HUES64 (cell line): ENCODE measurements at regions not wholly inside any gene's neighbourhood (a gene's known extent, or its start where the extent isn't known, plus 50 kb on each side); places are given as distances from the start of the nearest gene placed in this dataset.
"Not testable (repeated sequence)": the region's sequence is repeated elsewhere in the genome, so short reads cannot be mapped to it uniquely, and the experiment has no call there.

Experiments used
- H3K27ac ChIP-seq: 2 replicates; pipeline ENCODE4 v1.7.0; 2013; ENCODE audit warnings: low read depth, low read length, inconsistent platforms
- H3K27me3 ChIP-seq: 2 replicates; pipeline ENCODE4 v1.6.1; 2013; ENCODE audit warnings: mild to moderate bottlenecking, low read length; ENCODE audit not compliant: insufficient read depth
- H3K36me3 ChIP-seq: 2 replicates; pipeline ENCODE4 v1.6.1; 2013; ENCODE audit warnings: mild to moderate bottlenecking, low read length; ENCODE audit not compliant: insufficient read depth
- H3K4me1 ChIP-seq: 2 replicates; pipeline ENCODE4 v1.6.1; 2013; ENCODE audit warnings: mild to moderate bottlenecking, low read length, moderate library complexity; ENCODE audit not compliant: insufficient read depth
- H3K4me3 ChIP-seq: 2 replicates; pipeline ENCODE4 v1.5.1; 2013; ENCODE audit warnings: mild to moderate bottlenecking, low read length, moderate library complexity
- H3K9ac ChIP-seq: 2 replicates; pipeline ENCODE4 v1.6.1; 2013; ENCODE audit warnings: mild to moderate bottlenecking, low read depth, low read length
- H3K9me3 ChIP-seq: 2 replicates; pipeline ENCODE4 v1.6.1; 2013; ENCODE audit warnings: low read depth, low read length; ENCODE audit not compliant: insufficient read depth
- WGBS: fragments of 150-250, 120-280 bp; methylation state at CpG from one replicate; pipeline ENCODE4 v1.1.7; 2013; ENCODE audit warnings: missing lambda C conversion rate; 5-methylcytosine and 5-hydroxymethylcytosine counted together

- WGBS, result no CpG with 5 or more reads among the region's 2 CpGs
- H3K27me3 ChIP-seq, H3K9me3 ChIP-seq, H3K27ac ChIP-seq, H3K4me1 ChIP-seq, H3K4me3 ChIP-seq, H3K36me3 ChIP-seq, H3K9ac ChIP-seq: not testable (repeated sequence)
These were observed 56.2 kb upstream of the TFPI start for GRCh38 chr2:187610450-187610849.

DNA sequence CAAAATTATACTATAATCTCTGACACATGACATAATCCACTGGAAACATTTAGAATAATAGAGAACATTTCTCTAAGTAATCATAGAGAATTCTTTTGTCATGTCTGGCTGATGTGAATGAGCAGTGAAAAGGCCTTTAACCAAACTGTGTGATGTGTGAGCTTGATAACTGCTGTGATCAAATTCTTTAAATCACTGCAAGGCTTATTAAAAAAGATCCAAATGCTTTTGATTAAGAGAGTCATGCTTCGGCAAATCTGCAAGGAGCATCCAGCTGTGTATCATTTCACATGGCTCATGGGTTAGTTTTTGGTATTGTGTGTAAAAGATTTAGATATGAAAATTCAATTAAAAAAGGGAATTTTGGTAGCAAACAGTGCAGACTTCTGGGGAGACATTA lies 58.6 kb upstream of the TFPI start:
- no peak overlapping the region for H3K27ac ChIP-seq
- H3K9me3 ChIP-seq, result no peaks in the 10 kb centered on the region
- WGBS, result 97% methylated on average over 1 of the region's 1 CpG
- no peaks in the 10 kb centered on the region for H3K27me3 ChIP-seq
- H3K36me3 ChIP-seq, result no peaks in the 10 kb centered on the region
- no peak overlapping the region for H3K9ac ChIP-seq
- H3K4me1 ChIP-seq, result peaks cover 32% of the 10 kb centered on the region
- no peak overlapping the region for H3K4me3 ChIP-seq

DNA sequence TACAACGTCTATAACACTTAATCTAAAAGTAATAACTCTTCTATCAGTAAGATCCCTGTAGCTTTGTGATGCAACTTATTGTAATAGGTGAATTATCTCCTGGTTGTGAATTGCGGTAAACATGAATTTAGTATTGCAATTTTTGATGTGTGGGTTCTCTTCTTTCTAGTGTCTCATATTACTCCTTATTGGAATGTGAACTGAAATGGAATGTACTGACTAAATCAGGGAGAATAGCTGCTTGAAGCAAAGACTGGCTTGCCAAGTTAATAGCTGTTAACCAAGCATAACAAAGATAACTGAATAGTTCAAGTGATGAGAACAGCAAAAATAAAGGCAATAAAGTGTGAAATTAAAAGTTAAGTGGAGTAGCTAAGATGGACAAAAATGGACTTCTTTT lies 60.5 kb upstream of the TFPI start:
- Histone ChIP-seq H3K36me3 (no peaks in the 10 kb centered on the region), H3K9ac (no peak overlapping the region), H3K4me3 (no peak overlapping the region), H3K9me3 (no peaks in the 10 kb centered on the region), H3K4me1 (peaks cover 51% of the 10 kb centered on the region), H3K27me3 (no peaks in the 10 kb centered on the region), H3K27ac (no peak overlapping the region)
- WGBS, result 88% methylated on average over 1 of the region's 2 CpGs

DNA sequence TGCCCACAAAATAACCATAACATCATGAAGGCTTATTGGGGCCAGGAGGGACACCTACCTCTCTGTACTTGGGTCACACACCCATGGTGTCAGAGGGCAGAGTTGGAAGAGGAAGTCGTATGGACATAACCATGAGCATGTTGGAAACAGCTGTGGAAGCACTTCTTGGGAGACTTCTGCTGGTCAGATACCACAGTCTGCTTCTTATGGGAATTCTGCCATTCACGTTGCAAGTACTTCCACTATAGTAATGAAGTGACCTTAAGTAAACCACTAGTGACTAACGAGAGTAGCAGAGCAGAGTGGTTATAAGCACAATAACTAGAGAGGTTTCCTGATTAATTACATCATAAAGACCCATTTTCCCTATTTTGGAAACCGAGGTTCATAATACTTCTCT lies 61.1 kb upstream of the TFPI start:
- Histone ChIP-seq H3K9ac (no peak overlapping the region), H3K4me3 (no peak overlapping the region), H3K4me1 (peaks cover 52% of the 10 kb centered on the region), H3K27me3 (no peaks in the 10 kb centered on the region), H3K27ac (no peak overlapping the region), H3K9me3 (no peaks in the 10 kb centered on the region), H3K36me3 (no peaks in the 10 kb centered on the region)
- WGBS, result 94% methylated on average over 3 of the region's 4 CpGs

GRCh38 chr2:187615902-187616301 lies 61.7 kb upstream of the TFPI start:
- Histone ChIP-seq H3K27me3 (no peaks in the 10 kb centered on the region), H3K4me1 (peaks cover 52% of the 10 kb centered on the region), H3K4me3 (no peak overlapping the region), H3K9me3 (no peaks in the 10 kb centered on the region), H3K9ac (no peak overlapping the region), H3K27ac (no peak overlapping the region), H3K36me3 (no peaks in the 10 kb centered on the region)
- 44% methylated on average over 1 of the region's 1 CpG for WGBS

DNA sequence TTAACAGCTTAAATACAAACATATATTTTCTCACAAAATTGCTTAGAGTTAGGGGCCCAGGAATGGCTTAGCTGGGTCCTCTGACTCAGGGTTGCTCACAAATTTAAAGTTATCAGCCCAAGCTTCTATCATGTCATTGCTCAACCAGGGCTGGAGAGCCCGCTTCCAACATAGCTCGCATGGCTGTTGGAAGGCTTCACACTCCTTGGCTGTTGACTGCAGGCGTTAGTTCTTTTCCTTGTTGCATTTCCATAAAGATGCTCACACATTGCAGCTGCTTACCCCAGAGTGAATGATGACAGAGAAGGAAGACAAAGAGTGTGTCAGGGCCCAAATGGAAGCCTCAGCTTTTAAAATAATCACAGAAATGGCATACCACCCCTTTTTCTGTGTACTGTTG lies 62.9 kb upstream of the TFPI start:
- Histone ChIP-seq H3K27me3 (no peaks in the 10 kb centered on the region), H3K27ac (no peak overlapping the region), H3K4me3 (no peak overlapping the region), H3K36me3 (no peaks in the 10 kb centered on the region), H3K9ac (no peak overlapping the region), H3K4me1 (peaks cover 61% of the 10 kb centered on the region), H3K9me3 (no peaks in the 10 kb centered on the region)
- WGBS, result 88% methylated on average over 3 of the region's 3 CpGs

DNA sequence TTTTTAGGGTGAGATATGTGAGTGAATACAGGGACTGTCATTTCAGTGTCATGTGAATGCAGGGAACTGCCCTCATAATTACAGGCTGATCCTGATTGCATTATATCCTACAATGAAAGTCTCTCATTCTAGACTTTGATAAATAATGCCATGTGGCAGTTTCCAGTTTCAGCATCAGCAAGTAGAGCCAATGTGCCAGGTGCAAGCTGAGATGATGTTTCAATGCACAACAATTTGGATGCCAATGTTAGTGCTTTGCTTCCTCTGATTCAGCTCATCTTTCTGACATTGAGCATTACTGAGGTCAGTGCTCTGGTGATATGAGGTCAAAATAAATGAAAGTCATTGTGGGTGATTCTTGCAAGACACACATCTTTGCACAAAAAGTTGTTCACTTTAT lies 63.7 kb upstream of the TFPI start:
- peaks cover 64% of the 10 kb centered on the region for H3K4me1 ChIP-seq
- no peak overlapping the region for H3K9ac ChIP-seq
- H3K9me3 ChIP-seq, result no peaks in the 10 kb centered on the region
- no peak overlapping the region for H3K27ac ChIP-seq
- no peak overlapping the region for H3K4me3 ChIP-seq
- no peaks in the 10 kb centered on the region for H3K36me3 ChIP-seq
- no peaks in the 10 kb centered on the region for H3K27me3 ChIP-seq

GRCh38 chr2:187618813-187619212 lies 64.6 kb upstream of the TFPI start:
- 0 out of 2 replicates have a peak overlapping the region, but pooled peaks have one; percentile 29 for H3K27ac ChIP-seq
- H3K9ac ChIP-seq, result no peak overlapping the region
- no peaks in the 10 kb centered on the region for H3K9me3 ChIP-seq
- H3K36me3 ChIP-seq, result no peaks in the 10 kb centered on the region
- peaks cover 66% of the 10 kb centered on the region for H3K4me1 ChIP-seq
- 41% methylated on average over 2 of the region's 2 CpGs for WGBS
- no peaks in the 10 kb centered on the region for H3K27me3 ChIP-seq
- no peak overlapping the region for H3K4me3 ChIP-seq

DNA sequence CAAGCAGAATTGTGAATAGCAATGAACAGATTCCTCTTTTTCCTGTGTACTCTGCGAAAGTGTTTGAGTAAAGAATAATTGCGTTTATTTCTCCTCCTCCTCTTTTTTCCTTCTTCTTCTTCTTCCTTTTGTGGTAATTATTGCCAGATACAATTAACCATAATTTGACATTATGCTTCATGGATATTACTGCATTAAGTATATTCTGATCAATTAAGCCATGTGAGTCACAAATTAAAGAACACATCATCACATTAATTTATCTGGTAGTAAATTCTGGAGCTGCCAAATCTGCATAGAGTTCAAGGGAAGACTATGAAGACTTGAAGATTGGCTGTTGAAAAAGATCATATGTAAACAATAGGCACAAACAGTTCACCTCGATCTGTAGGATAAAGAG lies 72.9 kb upstream of the TFPI start:
- Histone ChIP-seq H3K27me3 (no peaks in the 10 kb centered on the region), H3K9ac (no peak overlapping the region), H3K4me1 (peaks cover 22% of the 10 kb centered on the region), H3K9me3 (0 out of 2 replicates have a peak, but pooled peaks cover 5% of the 10 kb centered on the region), H3K36me3 (no peaks in the 10 kb centered on the region), H3K4me3 (no peak overlapping the region), H3K27ac (no peak overlapping the region)
- WGBS, result 94% methylated on average over 2 of the region's 3 CpGs

- WGBS, result 96% methylated on average over 53 of the region's 53 CpGs
- H3K4me1 ChIP-seq, H3K9me3 ChIP-seq, H3K27ac ChIP-seq, H3K9ac ChIP-seq, H3K36me3 ChIP-seq, H3K27me3 ChIP-seq, H3K4me3 ChIP-seq: not testable (repeated sequence)
These were observed 82.6 kb upstream of the TFPI start for GRCh38 chr2:187636731-187637391.

DNA sequence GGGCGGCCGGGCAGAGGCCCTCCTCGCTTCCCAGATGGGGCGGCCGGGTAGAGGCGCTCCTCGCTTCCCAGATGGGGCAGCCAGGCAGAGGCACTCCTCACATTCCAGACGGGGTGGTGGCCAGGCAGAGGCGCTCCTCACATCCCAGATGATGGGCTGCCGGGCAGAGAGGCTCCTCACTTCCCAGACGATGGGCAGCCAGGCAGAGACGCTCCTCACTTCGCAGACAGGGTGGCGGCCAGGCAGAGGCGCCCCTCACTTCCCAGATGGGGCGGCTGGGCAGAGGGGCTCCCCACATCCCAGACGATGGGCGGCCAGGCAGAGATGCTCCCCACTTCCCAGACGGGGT lies 83.1 kb upstream of the TFPI start:
- H3K9ac ChIP-seq, H3K4me1 ChIP-seq, H3K27ac ChIP-seq, H3K36me3 ChIP-seq, H3K9me3 ChIP-seq, H3K4me3 ChIP-seq, H3K27me3 ChIP-seq: not testable (repeated sequence)
- 97% methylated on average over 19 of the region's 19 CpGs for whole genome bisulfite sequencing

GRCh38 chr2:187637771-187638170 lies 83.5 kb upstream of the TFPI start:
- H3K36me3 ChIP-seq, H3K9me3 ChIP-seq, H3K27me3 ChIP-seq, H3K27ac ChIP-seq, H3K9ac ChIP-seq, H3K4me1 ChIP-seq, H3K4me3 ChIP-seq: not testable (repeated sequence)
- WGBS, result 92% methylated on average over 20 of the region's 20 CpGs
